WTC11 (cell line): ENCODE measurements at regions not wholly inside any gene's neighbourhood (a gene's known extent, or its start where the extent isn't known, plus 50 kb on each side); places are given as distances from the start of the nearest gene placed in this dataset.

Experiments used
- ATAC-seq: fragments of 200-7000 bp; cut with Tn5 transposase; 2 replicates; pipeline ENCODE4 v1.10.0; 2021; ENCODE audit warnings: mild to moderate bottlenecking, moderate library complexity
- CTCF ChIA-PET: fragments of 300-600 bp; sonication (Branson Sonifier 250); formaldehyde crosslinking; loops from one replicate; lab custom pipeline; 2021; ENCODE audit warnings: antibody characterized with exemption; lab: Charles Lee
- POLR2A ChIA-PET: fragments of 350-600 bp; sonication (Branson Sonifier 250); formaldehyde crosslinking; loops from one replicate; lab custom pipeline; 2021; ENCODE audit warnings: antibody characterized with exemption; lab: Charles Lee
- DNase-seq: peaks from one replicate; pipeline ENCODE4 v3.0.0; 2021; ENCODE audit warnings: low spot score
- H3K27ac Mint-ChIP-seq: 2 replicates; pipeline ENCODE4 v1.8.0; 2021; ENCODE audit warnings: mixed read lengths
- H3K27me3 Mint-ChIP-seq: 2 replicates; pipeline ENCODE4 v1.8.0; 2021; ENCODE audit warnings: low read depth, mild to moderate bottlenecking, moderate library complexity, mixed read lengths
- H3K36me3 Mint-ChIP-seq: 2 replicates; pipeline ENCODE4 v1.8.0; 2021; ENCODE audit warnings: mixed read lengths
- H3K4me1 Mint-ChIP-seq: 2 replicates; pipeline ENCODE4 v1.8.0; 2022; ENCODE audit warnings: mixed read lengths
- H3K4me3 Mint-ChIP-seq: 2 replicates; pipeline ENCODE4 v1.8.0; 2021; ENCODE audit warnings: mild to moderate bottlenecking, moderate library complexity, mixed read lengths
- H3K9me3 Mint-ChIP-seq: 2 replicates; pipeline ENCODE4 v1.8.0; 2021; ENCODE audit warnings: mixed read lengths
- CBFB ChIP-seq: sonication (generic); formaldehyde crosslinking; IDR thresholded peaks from 2 replicates; pipeline ENCODE4 v1.8.1; 2022; ENCODE audit warnings: mild to moderate bottlenecking, low read depth, missing genetic modification reagents
- NR1H2 ChIP-seq: sonication (generic); formaldehyde crosslinking; IDR thresholded peaks from 2 replicates; pipeline ENCODE4 v1.9.0; 2021; ENCODE audit warnings: mild to moderate bottlenecking, moderate library complexity, missing genetic modification reagents
- NR3C1 ChIP-seq: sonication (generic); formaldehyde crosslinking; conservative IDR thresholded peaks from 2 replicates; pipeline ENCODE4 v1.8.1; 2023; ENCODE audit warnings: low read depth, mild to moderate bottlenecking, missing genetic modification reagents
- OVOL2 ChIP-seq: fragments of 250-450 bp; sonication (Bioruptor Pico); IDR thresholded peaks from 2 replicates; pipeline ENCODE4 v1.9.0; 2021; ENCODE audit warnings: mild to moderate bottlenecking, borderline replicate concordance
- PRRX2 ChIP-seq: fragments of 250-450 bp; sonication (Bioruptor Pico); IDR thresholded peaks from 2 replicates; pipeline ENCODE4 v1.8.0; 2021; ENCODE audit warnings: mild to moderate bottlenecking
- RORB ChIP-seq: fragments of 250-450 bp; sonication (Bioruptor Pico); IDR thresholded peaks from 2 replicates; pipeline ENCODE4 v1.9.0; 2021; ENCODE audit warnings: mild to moderate bottlenecking
- SMAD3 ChIP-seq: sonication (generic); formaldehyde crosslinking; IDR thresholded peaks from 2 replicates; pipeline ENCODE4 v1.8.0; 2022; ENCODE audit warnings: missing genetic modification reagents, mild to moderate bottlenecking, borderline replicate concordance
- SMAD4 ChIP-seq: sonication (generic); formaldehyde crosslinking; IDR thresholded peaks from 2 replicates; pipeline ENCODE4 v1.8.0; 2022; ENCODE audit warnings: mild to moderate bottlenecking, missing genetic modification reagents
- TCF7 ChIP-seq: sonication (generic); formaldehyde crosslinking; IDR thresholded peaks from 2 replicates; pipeline ENCODE4 v1.8.0; 2022; ENCODE audit warnings: mild to moderate bottlenecking, low read depth, missing genetic modification reagents, moderate library complexity
- TEAD1 ChIP-seq: sonication (generic); formaldehyde crosslinking; IDR thresholded peaks from 2 replicates; pipeline ENCODE4 v1.8.0; 2022; ENCODE audit warnings: mild to moderate bottlenecking, missing genetic modification reagents
- ZBTB21 ChIP-seq: sonication (generic); formaldehyde crosslinking; IDR thresholded peaks from 2 replicates; pipeline ENCODE4 v1.8.1; 2023; ENCODE audit warnings: mild to moderate bottlenecking, missing genetic modification reagents, borderline replicate concordance
- ZNF671 ChIP-seq: fragments of 250-450 bp; sonication (Bioruptor Pico); IDR thresholded peaks from 2 replicates; pipeline ENCODE4 v1.8.0; 2021; ENCODE audit warnings: mild to moderate bottlenecking
- TF ChIP-seq, protein P1 (sequence below): sonication (generic); formaldehyde crosslinking; IDR thresholded peaks from 2 replicates; pipeline ENCODE4 v1.8.1; 2023; ENCODE audit warnings: mild to moderate bottlenecking, missing genetic modification reagents, moderate library complexity
- TF ChIP-seq, protein P2 (sequence below): fragments of 250-450 bp; sonication (Bioruptor Pico); conservative IDR thresholded peaks from 2 replicates; pipeline ENCODE4 v1.9.0; 2021; ENCODE audit warnings: mild to moderate bottlenecking
- TF ChIP-seq, protein P3 (sequence below): fragments of 250-450 bp; sonication (Bioruptor Pico); IDR thresholded peaks from 2 replicates; pipeline ENCODE4 v1.9.0; 2021; ENCODE audit warnings: mild to moderate bottlenecking, borderline replicate concordance
- TF ChIP-seq, protein P4 (sequence below): sonication (generic); formaldehyde crosslinking; IDR thresholded peaks from 2 replicates; pipeline ENCODE4 v1.8.0; 2022; ENCODE audit warnings: mild to moderate bottlenecking, missing genetic modification reagents
- TF ChIP-seq, protein P5 (sequence below): sonication (generic); formaldehyde crosslinking; IDR thresholded peaks from 2 replicates; pipeline ENCODE4 v1.8.0; 2023; ENCODE audit warnings: mild to moderate bottlenecking, missing genetic modification reagents

DNA sequence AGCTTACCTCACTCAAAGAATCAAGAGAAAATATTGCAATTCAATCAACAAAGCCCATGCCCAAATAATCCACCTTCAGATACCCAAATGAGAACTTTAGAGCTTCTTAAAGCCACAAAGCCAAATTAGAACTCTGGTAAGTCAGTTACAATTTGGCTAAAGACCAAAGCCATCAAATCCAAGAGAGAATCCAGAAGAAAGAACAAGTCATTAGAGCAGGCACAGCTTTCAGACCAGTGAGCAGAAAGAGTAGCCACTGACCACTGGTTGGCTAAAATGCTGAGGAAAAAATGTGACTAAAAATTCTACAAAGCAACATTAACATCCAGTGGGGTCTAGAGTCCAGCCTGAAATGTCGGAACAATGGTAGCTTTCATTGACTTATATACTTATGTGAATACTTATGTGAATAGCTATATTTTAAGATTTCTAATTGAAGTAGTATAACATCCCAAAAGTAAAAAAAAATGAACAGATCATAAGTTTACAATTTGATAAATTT is 735.2 kb upstream of the TBX3 start (continued):
- TF ChIP-seq OVOL2 (CRISPR knock-in tag) (no peak), PRRX2 (CRISPR knock-in tag) (no peak), CBFB (CRISPR knock-in tag) (no peak), SMAD3 (CRISPR knock-in tag) (no peak)
- TF ChIP-seq, protein P1, sequence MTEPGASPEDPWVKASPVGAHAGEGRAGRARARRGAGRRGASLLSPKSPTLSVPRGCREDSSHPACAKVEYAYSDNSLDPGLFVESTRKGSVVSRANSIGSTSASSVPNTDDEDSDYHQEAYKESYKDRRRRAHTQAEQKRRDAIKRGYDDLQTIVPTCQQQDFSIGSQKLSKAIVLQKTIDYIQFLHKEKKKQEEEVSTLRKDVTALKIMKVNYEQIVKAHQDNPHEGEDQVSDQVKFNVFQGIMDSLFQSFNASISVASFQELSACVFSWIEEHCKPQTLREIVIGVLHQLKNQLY (CRISPR knock-in tag): no peak

DNA sequence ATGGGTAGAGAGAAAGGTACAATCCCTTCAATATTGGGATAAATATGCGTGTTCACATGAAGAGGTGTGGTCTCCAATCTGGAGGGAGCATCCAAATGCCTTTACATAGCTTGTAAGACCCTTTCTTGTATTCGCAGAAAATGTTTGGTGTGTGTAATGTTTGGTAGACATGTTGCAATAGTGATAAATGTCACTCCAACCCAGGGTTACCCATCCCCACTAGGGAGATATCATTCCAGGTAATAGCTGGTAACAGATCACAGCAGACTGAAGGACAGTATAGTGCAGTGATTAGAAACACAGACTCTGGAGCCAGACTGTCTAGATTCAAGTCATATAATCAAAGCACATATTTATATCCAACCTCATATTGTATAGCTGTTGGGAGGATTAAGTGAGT is 733.6 kb upstream of the TBX3 start:
- TF ChIP-seq TCF7 (CRISPR knock-in tag): no peak
- no peak for TF ChIP-seq ZBTB21 (CRISPR knock-in tag)
- Mint-ChIP-seq H3K9me3 (peaks cover 13% of the 10 kb centered on the region), H3K36me3 (no peaks in the 10 kb centered on the region), H3K4me3 (no peak overlapping the region), H3K27me3 (no peaks in the 10 kb centered on the region), H3K27ac (no peak overlapping the region), H3K4me1 (peaks cover 10% of the 10 kb centered on the region)
- ATAC-seq (no peak), DNase-seq (no peak)
- POLR2A ChIA-PET: no interaction called here
- CTCF ChIA-PET: no interaction called here

DNA sequence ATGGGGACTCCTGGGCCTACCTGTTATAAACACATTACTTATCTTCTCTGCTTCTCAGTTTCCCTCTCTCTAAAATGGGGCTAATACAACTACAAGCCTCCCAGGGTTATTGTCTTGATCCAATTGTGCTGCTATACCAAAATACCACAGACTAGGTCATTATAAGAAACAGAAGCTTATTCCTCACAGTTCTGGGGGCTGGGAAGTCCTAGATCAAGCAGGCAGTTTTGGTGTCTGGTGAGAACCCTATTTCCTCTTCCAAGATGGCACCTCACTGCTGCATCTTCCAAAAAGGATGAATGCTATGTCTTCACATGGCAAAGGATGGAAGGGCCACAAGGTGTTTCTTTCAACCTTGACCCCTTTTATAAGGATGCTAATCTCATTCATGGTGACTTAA is 732.9 kb upstream of the TBX3 start:
- H3K27ac Mint-ChIP-seq: no peak overlapping the region
- ATAC-seq: no peak
- H3K4me3 Mint-ChIP-seq: no peak overlapping the region
- peaks cover 17% of the 10 kb centered on the region for H3K4me1 Mint-ChIP-seq
- POLR2A ChIA-PET: no interaction called here
- peaks cover 13% of the 10 kb centered on the region for H3K9me3 Mint-ChIP-seq
- CTCF ChIA-PET: no interaction called here
- TF ChIP-seq NR1H2 (CRISPR knock-in tag) (no peak), RORB (no peak), TEAD1 (CRISPR knock-in tag) (no peak), SMAD4 (no peak), NR3C1 (CRISPR knock-in tag) (no peak), ZNF671 (CRISPR knock-in tag) (no peak)
- TF ChIP-seq, protein P2, sequence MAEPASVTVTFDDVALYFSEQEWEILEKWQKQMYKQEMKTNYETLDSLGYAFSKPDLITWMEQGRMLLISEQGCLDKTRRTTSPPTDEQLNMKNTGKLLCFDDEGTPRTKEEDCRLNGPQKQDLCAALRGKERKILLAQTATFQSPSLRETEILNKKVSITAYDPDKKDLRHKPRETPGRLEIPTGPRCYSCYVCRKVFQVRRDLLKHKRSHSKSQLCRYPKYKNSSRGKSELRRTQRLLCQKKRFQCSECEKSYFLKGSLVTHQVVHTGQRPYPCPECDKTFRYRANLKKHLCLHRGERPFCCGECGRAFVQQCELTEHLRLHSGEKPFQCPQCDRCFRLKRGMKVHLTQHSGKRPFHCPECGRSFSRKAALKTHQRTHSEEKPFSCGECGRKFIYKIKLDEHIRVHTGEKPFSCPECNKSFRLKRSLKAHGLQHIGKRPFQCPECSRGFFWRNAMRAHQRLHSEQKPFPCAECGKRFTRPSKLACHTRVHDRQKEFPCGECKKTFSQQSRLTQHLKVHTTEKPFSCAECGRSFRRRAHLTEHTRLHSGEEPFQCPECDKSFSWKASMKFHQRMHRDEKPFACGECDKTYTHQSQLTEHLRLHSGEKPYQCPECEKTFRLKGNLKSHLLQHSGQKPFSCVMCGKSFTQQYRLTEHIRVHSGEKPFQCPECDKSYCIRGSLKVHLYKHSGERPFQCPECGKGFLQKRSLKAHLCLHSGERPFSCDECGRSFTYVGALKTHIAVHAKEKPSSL: no peak
- TF ChIP-seq, protein P3, sequence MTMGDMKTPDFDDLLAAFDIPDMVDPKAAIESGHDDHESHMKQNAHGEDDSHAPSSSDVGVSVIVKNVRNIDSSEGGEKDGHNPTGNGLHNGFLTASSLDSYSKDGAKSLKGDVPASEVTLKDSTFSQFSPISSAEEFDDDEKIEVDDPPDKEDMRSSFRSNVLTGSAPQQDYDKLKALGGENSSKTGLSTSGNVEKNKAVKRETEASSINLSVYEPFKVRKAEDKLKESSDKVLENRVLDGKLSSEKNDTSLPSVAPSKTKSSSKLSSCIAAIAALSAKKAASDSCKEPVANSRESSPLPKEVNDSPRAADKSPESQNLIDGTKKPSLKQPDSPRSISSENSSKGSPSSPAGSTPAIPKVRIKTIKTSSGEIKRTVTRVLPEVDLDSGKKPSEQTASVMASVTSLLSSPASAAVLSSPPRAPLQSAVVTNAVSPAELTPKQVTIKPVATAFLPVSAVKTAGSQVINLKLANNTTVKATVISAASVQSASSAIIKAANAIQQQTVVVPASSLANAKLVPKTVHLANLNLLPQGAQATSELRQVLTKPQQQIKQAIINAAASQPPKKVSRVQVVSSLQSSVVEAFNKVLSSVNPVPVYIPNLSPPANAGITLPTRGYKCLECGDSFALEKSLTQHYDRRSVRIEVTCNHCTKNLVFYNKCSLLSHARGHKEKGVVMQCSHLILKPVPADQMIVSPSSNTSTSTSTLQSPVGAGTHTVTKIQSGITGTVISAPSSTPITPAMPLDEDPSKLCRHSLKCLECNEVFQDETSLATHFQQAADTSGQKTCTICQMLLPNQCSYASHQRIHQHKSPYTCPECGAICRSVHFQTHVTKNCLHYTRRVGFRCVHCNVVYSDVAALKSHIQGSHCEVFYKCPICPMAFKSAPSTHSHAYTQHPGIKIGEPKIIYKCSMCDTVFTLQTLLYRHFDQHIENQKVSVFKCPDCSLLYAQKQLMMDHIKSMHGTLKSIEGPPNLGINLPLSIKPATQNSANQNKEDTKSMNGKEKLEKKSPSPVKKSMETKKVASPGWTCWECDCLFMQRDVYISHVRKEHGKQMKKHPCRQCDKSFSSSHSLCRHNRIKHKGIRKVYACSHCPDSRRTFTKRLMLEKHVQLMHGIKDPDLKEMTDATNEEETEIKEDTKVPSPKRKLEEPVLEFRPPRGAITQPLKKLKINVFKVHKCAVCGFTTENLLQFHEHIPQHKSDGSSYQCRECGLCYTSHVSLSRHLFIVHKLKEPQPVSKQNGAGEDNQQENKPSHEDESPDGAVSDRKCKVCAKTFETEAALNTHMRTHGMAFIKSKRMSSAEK: no peak
- TF ChIP-seq, protein P4, sequence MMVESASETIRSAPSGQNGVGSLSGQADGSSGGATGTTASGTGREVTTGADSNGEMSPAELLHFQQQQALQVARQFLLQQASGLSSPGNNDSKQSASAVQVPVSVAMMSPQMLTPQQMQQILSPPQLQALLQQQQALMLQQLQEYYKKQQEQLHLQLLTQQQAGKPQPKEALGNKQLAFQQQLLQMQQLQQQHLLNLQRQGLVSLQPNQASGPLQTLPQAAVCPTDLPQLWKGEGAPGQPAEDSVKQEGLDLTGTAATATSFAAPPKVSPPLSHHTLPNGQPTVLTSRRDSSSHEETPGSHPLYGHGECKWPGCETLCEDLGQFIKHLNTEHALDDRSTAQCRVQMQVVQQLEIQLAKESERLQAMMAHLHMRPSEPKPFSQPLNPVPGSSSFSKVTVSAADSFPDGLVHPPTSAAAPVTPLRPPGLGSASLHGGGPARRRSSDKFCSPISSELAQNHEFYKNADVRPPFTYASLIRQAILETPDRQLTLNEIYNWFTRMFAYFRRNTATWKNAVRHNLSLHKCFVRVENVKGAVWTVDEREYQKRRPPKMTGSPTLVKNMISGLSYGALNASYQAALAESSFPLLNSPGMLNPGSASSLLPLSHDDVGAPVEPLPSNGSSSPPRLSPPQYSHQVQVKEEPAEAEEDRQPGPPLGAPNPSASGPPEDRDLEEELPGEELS (CRISPR knock-in tag): no peak
- TF ChIP-seq, protein P5, sequence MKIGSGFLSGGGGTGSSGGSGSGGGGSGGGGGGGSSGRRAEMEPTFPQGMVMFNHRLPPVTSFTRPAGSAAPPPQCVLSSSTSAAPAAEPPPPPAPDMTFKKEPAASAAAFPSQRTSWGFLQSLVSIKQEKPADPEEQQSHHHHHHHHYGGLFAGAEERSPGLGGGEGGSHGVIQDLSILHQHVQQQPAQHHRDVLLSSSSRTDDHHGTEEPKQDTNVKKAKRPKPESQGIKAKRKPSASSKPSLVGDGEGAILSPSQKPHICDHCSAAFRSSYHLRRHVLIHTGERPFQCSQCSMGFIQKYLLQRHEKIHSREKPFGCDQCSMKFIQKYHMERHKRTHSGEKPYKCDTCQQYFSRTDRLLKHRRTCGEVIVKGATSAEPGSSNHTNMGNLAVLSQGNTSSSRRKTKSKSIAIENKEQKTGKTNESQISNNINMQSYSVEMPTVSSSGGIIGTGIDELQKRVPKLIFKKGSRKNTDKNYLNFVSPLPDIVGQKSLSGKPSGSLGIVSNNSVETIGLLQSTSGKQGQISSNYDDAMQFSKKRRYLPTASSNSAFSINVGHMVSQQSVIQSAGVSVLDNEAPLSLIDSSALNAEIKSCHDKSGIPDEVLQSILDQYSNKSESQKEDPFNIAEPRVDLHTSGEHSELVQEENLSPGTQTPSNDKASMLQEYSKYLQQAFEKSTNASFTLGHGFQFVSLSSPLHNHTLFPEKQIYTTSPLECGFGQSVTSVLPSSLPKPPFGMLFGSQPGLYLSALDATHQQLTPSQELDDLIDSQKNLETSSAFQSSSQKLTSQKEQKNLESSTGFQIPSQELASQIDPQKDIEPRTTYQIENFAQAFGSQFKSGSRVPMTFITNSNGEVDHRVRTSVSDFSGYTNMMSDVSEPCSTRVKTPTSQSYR (CRISPR knock-in tag): no peak
- no peaks in the 10 kb centered on the region for H3K27me3 Mint-ChIP-seq
- no peaks in the 10 kb centered on the region for H3K36me3 Mint-ChIP-seq
- no peak for DNase-seq
